Smooth muscle cell of the brain vasculature (primary cell): ENCODE measurements at regions not wholly inside any gene's neighbourhood (a gene's known extent, or its start where the extent isn't known, plus 50 kb on each side); places are given as distances from the start of the nearest gene placed in this dataset.
A peak's percentile ranks its signal among the peaks of the same experiment; 100 is the strongest.
"Not testable (repeated sequence)": the region's sequence is repeated elsewhere in the genome, so short reads cannot be mapped to it uniquely, and the experiment has no call there.

Experiments used
- DNase-seq: peaks from one replicate; pipeline ENCODE4 v3.0.0-alpha.2; 2012; ENCODE audit warnings: low read depth, low spot score

DNA sequence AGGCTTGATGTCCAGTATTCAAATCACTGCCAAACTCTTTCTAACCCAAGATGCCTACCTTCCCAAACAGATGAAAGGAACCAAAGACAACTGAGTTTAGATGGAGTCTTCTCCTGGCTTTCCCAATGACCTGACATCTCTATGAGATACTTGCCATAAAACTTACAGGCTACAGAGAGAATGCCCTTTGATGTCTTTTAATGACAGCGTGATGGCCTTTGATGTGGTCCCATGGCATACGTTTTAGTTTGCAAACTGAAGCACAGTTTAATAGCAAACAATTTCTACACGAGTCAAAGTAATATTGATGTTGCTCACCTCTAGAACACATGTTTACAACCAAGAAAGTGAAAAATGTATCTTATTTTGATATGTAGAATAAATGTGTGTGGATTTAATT lies 73.2 kb downstream of the ZIC4 start:
- no peak for DNase-seq

DNA sequence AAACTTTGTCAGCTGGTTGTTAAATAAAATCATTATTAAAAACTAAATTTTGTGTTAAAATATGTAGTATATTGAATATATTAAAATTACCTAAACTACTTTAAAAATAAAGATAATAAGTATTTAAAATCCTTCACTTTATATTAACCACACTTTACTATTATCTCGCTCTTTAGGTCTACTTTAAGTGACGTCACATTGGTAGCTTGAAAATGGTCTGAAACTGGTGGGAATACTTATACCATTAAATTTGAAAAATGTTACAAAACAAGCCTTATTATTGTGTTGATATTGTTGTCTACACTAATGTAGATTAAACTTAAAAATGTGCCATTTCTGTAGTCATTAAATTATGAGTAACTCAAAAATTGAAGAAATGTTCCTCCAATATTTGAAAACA lies 77.6 kb downstream of the ZIC4 start:
- no peak for DNase-seq

DNA sequence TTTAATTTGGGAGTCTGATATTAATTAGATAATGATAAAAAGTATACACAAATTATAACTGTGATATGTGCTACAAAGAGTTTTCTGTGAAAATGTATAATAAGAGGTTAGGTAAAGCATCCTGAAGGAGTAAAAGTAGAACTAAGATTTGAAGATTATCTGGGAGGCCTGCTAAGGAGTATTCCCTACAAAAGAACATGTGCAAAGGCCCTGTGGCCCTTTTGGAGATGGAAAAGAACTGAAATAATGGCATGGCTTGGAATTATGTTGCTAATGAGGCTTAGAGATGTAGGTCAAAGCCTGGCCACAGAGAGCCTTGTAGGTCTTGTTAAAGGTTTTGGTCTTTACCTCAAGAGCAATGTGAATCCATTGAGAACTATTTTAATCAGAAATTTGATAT lies 82.0 kb downstream of the ZIC4 start:
- no peak for DNase-seq

DNA sequence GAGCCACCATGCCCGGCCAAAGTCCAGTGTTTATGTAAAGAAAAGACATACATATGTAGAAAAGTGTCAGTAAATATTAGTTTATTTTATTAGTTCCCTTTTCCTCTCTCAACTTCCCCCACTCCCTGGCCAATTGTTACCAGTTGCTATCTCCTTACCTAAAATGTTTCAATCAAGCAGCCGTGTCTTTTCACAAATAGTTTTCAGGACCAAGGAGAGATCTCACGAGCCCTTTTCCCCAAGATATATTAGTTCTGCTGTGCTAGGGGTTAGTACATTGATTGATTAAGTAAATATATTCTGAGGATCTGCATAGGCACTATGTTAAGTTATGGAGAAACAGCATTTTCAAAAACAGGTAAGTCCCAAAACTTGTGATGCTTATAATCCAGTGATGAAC lies 87.4 kb downstream of the ZIC4 start:
- DNase-seq = no peak

DNA sequence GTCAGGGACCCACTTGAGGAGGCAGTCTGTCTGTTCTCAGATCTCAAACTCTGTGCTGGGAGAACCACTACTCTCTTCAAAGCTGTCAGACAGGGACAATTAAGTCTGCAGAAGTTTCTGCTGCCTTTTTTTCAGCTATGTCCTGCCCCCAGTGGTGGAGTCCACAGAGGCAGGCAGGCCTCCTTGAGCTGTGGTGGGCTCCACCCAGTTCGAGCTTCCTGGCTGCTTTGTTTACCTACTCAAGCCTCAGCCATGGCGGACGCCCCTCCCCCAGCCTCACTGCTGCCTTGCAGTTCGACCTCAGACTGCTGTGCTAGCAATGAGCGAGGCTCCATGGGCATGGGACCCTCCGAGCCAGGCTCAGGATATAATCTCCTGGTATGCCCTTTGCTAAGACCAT lies 89.3 kb downstream of the ZIC4 start:
- not testable (repeated sequence) for DNase-seq

DNA sequence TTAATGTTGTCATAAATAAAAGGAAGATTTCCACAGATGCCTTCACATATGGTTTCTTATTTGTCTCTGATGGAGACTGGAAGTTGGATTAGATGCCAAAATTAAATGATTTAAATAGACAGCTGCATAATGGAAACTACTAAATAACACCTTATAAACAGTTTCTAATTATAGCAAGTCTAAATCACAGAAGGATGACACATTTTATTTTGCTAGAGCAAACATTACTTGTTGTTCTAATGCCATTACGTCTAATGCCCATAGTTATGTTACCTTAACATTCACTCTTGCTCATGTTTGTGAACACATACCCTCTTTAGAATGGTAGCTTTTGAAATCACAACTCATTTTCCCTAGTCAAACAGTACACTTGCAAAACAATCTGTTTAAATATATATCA lies 92.8 kb downstream of the ZIC4 start:
- DNase-seq = no peak

DNA sequence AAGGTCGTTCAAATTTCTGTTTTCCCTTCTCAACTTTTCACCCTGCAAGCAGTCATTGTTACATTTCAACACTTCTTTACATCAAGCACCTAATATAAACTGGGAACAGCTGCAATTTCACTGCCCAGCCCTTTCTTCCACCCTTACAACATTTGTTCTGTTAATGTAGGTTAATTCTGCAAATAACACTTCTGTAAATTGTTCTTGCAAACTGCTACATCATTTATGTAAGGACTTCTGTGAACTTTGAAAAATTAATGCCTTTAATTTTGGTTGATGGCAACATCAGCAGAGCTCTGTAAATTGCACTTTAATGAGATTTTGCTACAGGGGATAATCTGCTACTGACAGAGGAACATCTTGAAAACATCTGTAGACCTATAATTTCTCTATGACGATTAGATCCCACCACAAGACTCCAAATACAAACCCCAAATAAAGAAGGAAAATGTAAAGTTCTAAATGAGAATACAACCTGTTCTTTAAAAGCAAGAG lies 93.5 kb downstream of the ZIC4 start:
- DNase-seq = no peak

DNA sequence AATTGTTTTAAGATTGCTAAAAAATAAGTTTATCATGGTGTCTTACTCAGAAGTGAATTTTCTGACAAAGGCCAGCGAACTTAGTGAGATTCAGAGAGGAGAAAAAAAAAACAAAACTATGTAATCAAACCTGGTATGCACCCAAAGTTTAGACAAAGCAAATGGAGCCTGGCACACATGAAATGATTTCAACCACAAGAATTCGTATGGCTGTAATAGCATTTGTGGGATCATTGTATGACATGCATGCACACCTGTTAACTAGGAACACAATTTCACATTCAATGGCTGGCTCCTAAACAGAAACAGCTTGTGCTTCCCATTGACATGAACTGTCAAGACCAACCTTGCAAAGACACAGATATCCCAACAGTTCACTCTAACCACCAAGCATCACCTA lies 94.6 kb downstream of the ZIC4 start:
- DNase-seq = no peak

DNA sequence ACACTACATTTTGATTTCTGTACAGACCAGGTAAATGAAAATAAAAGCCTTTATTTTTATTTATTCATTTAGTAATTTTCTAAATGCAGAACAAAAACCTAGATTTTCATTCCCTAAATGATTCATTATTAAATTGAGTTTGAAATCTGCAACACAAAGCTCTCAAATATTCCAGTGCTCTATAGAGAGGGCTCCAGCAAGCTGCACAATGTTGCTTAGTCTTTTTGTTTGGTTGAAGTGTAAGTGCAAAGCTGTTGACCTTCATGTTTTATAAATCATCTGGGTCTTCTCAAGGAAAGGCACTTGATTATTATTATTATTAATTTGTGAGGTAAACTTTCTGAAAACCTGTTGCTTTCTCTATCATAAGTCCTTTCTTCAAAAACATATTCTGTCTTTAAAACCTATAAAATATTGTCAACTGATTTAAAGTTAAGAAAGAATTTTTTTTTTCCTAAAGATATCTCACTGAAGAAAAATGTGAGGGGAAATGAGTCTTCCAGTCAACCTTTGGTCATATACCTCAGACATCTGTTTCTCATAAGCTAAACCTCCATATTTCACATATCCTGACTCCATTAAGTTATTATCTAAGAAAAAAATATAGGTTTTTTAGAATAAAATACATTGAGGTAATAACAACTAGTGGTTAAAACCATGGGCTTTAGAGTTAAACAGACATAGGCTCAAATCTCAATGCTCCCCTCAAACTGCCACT lies 100.7 kb downstream of the ZIC4 start:
- DNase-seq = no peak

DNA sequence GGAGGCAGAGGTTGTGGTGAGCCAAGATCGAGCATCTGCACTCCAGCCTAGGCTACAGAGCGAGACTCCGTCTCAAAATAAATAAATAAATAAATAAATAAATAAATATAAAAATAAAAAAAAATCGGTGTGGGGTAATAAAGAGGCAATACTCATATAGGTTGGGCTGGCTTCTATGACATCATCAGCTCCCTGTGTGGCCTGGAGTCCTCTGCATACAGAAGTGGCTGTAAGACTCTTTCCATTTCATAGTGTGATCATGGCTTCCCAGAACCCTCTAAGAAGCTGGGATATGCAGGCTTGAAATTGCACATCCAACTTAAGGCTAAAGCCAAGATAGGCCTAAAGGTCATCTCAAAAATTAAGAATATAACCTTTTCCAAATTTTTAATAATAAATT lies 101.6 kb downstream of the ZIC4 start:
- no peak for DNase-seq

DNA sequence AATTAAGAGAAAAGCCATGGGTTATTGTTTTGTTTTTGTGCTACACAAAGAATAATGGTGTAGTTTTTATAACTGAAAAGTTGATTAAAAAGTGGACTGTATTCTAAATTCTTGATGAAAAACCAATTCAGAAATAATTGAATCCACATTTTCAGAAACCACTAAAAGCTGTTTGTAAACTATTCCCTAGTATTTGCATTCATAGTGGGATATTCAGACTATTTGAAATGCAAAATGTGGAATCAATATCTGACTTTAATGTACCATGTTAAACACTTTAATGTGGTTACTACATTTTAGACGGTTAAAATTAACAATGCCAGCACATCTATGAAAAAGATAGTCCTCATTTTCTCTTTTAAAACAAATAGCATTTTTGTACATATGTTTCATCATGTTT lies 104.6 kb downstream of the ZIC4 start:
- DNase-seq = no peak

DNA sequence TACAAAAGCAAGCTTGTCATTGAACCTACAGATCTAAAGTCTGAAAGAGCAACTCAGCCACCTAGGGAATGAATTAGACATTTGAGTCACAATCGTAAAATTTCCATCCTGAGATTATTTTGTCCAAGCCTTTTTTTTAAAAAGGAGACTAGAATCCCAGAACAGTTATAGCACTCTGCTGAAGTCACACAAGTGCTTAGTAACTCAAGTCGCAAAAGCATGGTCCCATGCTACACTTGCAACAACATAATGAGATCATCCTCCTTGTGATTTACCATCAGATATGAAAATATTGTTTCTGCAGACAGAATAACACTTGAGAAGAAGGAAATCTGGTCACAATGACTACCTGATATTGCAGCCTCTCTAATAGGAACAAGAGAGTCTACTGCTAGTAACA lies 106.7 kb downstream of the ZIC4 start:
- DNase-seq = peak; percentile 24

DNA sequence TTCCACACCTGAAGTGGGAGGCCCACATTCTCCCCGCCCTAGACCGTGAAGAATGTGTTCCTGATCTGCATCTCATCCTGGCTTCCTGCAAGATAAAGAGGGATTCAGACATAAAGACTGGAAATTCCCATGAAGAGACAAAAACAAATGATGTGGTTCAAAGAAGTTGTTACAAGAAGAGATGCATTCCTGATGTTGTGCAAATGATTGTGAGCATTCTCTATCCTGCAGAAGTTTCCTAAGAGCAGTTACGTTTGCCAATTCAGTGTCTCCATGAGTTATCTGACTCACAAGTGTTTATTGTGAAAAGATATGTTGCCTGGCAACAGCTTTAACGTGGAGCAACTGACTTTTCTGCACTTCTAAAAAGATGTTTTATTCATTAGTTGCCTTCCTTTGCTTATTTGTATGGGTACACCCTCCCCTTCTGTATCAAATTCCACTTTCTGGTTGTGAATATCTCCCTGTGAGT lies 107.8 kb downstream of the ZIC4 start:
- DNase-seq = peak; percentile 77

DNA sequence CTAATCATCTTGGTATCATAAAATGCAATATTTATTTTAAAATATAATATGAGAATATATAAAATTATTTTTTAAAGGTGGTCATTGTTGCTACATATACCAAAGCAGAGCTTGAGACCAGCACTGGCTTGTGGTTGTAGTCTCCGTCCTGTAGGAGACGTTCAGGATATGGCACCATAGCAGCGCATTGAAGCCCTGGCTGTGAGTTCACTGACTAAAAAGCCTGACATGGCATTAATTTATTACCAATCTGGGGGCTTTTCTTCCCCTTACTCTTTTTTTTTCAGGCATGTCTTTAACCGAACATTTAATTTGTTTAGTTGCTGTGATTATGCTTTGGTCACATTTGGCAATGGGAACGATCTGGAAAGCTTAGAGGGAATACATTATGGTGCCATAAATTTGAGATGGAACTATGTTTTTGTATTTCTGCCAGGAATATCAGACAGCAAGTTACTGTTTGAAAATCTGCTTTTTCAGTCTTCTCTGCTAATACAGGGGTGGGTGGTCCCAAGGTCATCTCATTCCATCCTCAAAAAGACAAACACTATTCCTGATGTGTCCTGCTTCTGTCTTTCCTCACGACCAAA lies 108.5 kb downstream of the ZIC4 start:
- DNase-seq = no peak

DNA sequence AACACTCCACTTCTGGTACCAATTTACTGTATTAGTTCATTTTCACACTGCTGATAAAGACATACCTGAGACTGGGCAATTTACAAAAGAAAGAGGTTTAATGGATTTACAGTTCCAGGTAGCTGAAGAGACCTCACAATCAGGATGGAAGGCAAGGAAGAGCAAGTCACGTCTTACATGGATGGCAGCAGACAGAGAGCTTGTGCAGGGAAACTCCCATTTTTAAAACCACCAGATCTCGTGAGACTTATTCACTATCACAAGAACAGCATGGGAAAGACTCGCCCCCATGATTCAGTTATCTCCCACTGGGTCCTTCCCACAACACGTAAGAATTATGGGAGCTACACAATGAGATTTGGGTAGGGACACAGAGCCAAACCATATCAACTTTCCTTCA lies 119.0 kb downstream of the ZIC4 start:
- DNase-seq = not testable (repeated sequence)

DNA sequence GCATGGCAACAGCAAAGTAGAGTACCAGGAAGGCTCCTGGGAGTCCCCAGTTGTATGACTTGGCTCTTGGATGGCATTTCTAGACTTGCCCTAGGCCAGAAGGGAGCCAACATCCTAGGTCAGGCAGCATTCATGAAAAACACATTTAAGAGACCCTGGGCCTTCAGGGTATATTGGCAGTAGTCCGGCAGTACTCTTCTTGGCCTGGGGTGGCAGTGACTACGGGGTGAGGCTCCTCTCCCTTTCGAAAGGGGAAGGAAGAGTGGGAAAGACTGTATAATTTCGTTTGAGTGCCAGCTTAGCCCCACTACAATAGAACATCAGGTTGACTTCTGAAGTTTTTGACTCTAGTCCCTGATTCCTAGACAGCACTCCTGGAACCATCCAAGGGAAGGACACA lies 136.4 kb downstream of the ZIC4 start:
- no peak for DNase-seq

DNA sequence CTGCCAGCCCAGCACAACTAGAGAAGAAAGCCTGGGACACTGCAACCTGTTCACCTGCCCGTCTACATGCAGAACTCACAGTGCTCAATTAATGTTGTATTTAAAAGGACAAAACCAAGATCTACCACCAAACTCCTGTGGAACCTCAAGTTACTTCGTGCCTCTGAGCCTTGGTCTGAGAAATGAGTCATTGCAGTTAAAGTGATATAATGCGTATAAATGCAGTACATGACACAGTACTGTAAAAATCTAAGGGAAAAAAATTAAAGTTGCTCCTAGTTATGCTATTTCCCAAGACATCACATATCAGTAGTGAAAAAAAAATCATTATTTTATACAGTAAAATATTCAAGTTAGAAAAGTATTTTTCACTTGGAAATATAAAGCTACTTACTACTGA lies 138.9 kb downstream of the ZIC4 start:
- no peak for DNase-seq

DNA sequence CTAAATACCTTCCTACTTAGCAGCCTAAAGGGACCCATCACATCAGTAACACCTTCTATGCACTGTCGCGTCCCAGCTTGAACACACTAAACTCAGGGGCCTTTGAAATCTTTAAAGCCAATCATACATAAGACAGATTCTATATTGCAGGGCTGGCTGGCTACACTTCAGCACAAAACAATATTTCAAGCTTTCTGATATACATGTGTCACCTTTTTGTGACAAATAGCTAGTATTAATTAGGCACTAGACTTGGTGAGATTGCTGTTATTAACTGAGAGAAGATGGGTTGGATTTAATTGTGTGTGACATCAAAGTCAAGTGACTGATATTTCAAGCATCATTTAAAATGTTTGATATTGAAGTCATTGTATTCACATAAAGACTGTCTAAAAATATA lies 148.4 kb downstream of the ZIC4 start:
- DNase-seq = no peak

DNA sequence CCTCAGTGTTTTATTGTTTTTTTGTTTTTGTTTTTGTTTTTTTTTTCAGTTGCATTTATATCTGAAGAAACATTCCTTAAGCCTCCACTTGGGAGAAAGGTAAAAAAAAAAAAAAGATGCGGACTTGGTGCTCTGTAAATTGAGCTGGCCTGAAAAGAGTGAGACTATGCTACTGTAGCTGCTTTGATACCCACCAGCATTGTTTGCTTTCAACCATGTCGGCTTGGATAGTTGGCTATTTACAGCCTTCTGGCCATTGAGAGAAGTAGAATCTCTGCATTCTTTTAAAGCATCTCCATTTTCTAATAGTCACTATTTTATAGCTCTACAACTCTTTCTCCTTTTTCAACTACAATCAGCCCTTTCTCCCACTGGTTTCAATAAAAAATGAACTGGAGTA lies 149.6 kb downstream of the ZIC4 start:
- DNase-seq = no peak

DNA sequence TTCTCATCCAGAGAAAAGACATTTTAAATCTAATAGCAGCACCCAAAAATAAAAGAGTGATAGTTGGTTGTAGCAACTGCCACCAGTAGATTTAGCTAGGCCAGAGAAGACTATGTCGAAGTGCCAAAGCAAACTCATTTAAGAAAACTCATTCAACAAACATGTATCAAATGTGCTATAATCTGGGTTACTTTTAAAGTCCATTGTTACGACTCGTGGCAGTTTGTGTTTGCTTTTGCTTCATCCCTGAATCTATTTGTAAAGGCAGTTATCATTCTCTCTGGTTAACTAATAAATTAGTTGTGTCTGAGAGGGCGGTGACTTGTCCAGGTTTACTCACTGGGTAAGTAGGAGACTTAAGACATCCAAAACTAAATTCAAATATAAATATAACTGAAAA lies 159.4 kb downstream of the ZIC4 start:
- no peak for DNase-seq

DNA sequence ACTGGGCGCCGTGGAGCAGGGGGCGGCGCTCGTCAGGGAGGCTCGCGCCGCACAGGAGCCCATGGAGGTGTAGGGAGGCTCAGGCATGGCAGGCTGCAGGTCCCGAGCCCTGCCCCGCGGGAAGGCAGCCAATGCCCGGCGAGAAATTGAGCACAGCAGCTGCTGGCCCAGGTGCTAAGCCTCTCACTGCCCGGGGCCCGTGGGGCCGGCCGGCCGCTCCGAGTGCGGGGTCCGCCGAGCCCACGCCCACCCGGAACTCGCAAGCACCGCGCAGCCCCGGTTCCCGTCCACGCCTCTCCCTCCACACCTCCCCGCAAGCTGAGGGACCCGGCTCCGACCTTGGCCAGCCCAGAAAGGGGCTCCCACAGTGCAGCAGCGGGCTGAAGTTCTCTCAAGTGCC lies 160.7 kb downstream of the ZIC4 start:
- not testable (repeated sequence) for DNase-seq

DNA sequence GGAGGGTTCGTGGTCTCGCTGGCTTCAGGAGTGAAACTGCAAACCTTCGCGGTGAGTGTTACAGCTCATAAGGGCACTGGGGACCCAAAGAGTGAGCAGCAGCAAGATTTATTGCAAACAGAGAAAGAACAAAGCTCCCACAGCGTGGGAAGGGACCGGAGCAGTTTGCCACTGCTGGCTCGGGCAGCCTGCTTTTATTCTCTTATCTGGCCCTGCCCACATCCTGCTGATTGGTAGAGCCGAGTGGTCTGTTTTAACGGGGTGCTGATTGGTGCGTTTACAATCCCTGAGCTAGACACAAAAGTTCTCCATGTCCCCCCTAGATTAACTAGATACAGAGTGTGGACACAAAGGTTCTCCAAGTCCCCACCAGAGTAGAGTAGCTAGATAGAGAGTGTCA lies 161.3 kb downstream of the ZIC4 start:
- DNase-seq = not testable (repeated sequence)

DNA sequence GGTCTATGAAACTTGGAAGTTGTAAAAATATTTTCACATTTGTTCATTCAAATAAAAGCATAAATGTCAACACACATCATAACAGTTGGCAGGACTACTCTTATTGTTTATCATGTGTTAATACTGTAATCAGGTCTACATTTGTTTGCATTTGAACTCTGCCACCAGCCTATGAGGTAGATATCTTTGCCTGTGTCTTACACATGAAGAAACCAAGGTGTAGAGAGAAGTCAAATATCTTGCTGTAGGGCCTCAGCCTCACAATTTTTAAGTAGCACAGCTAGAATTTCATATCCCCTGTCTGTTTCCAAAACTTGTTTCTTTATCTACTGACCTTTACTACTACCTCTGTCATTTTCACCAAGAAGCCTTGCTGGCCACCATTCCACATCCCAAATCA lies 161.9 kb downstream of the ZIC4 start:
- no peak for DNase-seq

DNA sequence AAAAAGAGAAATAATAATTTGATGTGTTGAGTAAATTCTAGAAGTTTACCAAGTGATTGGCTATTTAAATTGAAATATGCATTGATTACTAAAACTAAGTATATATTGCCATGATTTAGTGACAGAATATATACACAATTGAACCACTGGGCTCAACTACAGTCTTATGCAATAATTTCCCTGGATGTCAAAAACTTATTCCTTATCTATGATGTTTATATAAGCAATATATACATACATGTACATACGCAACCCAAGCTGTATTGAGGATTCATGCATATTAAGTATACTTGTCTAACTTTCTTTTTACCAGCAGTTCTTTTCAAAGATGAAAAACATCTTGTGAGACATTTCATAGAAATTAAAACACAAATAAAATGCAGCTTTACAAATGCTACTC lies 165.8 kb downstream of the ZIC4 start:
- DNase-seq = no peak
